ENCODE measurements at regions not wholly inside any gene's neighbourhood (a gene's known extent, or its start where the extent isn't known, plus 50 kb on each side); places are given as distances from the start of the nearest gene placed in this dataset.

DNA sequence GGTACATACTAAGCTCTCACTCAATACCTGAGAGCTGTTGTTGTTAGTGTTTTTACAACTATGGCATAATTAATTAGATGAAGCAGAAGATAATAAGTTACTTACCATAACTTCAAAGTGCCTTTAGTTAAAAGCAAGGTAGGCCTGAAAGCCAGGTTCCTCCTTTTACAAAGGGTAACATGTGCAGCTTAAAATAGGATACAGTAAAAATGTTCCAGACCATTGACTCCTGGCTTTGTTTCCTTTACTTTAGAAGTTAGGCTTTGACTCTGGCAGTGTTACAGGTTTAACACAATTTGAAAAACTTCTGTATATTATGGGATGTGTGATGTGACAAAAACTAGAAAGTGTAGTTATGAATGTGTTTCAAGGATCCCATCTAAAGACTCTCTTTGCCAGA lies 522.5 kb downstream of the EPM2A start:
- no peak for DNase-seq (ENCODE audit: low read depth, low spot score)

DNA sequence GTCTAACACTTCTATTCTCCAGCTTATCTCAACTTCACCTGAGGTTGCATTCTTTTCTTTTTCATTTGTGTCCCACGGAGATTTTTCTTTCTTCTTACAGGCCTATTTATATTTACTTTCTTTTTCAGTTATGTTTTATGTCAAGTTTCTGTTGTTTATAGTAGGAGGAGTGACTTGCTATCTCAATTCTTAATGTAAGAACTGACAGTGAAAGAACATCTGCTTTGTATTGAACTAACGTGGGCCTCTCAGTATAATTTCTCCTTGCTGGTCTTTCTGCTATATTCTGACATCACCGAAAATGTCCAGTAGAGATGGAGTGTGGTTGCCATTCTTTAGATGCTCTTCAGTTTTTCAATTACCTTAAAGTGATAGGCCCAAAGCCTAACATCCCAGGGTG lies 521.7 kb downstream of the EPM2A start:
- DNase-seq (ENCODE audit: low read depth, low spot score), result no peak

- DNase-seq (ENCODE audit: low read depth, low spot score), result no peak
Observed at GRCh38 chr6:145214570-145214969, 520.8 kb downstream of the EPM2A start.

GRCh38 chr6:145224450-145224849 lies 510.9 kb downstream of the EPM2A start:
- DNase-seq (ENCODE audit: low read depth, low spot score), result no peak

DNA sequence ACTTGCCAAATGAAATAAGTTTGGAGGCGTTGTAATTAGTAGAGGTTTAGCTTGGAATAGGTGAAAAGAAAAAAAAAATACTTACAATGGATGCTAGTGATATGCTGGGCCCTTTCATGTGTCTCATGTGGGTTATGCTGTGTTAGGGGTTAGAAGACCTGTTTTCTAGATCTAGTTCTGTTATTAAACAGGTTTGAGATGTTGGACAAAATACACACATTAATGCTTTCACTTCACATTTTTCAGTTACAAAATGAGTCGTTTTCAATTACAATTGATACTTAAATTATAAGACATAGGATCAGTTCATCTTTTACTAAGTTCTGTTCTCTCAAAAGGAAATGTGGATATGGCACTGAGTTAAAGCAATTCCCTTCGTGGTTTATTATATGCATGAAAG lies 509.8 kb downstream of the EPM2A start:
- no peak for DNase-seq (ENCODE audit: low read depth, low spot score)

- DNase-seq (ENCODE audit: low read depth, low spot score), result no peak
Observed at GRCh38 chr6:145227593-145227992, 507.7 kb downstream of the EPM2A start.

DNA sequence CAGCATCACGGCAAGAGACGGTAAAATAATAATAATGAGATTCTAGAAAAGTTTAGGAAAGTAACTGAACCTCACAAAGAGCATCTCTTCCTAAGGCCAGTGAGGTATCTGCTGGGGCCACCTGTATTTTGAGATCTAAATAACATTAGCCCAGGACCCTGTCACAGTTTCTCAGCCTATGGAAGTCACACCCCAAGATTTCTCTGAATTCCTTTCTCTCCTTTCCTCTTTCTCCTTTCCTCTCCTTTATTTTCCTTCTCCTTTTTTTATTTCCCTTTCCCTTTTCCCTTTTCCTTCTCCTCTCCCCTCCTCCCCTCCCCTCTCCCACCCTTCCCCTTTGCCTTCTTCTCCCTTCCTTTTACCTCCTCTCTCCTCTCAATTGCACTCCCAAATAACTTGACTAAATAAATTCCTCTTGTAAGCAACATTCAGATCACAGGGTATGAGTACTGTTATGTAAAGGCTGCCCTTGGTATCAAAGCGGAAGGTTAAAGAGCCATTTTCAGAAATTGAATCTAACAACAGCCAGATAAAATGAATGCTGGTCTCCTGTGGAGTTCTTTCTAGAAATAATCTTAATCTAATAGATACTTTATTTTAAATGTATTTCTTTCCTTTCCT lies 506.2 kb downstream of the EPM2A start:
- DNase-seq (ENCODE audit: low read depth, low spot score), result no peak

DNA sequence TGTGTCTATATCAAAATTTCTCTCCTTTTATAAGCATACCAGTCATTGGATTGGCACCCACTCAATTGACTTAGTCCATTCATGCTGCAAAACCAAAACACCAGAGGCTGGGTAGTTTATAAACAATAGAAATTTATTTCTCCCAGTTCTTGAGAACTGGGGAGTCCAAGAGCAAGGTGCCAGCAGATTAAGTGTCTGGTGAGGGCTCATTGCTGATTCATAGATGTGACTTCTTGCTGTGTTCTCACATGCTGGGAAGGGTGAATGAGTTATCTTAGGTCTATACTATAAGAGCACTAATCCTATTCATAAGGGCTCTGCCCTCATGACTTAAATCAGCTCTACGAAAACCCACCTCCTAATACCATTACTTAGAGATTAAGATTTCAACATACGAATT lies 501.4 kb downstream of the EPM2A start:
- DNase-seq (ENCODE audit: low read depth, low spot score), result no peak

DNA sequence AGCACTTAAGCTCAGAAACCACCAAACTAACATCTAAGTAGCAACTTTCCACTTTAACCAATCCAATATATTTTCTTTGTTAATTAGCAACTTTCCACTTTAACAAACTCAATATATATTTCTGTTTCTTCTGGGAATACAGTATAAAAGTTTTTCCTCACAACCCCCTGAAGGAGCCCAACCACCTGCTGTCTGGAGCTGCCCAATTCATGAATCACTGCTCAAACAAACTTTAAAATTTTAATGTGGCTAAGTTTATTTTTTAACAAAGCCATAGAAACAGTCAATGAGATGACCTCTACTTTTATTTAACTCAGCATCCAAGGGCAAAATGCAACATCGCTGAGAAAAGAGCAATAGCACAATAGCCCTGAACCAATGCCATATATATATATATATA lies 500.1 kb downstream of the EPM2A start:
- no peak for DNase-seq (ENCODE audit: low read depth, low spot score)

DNA sequence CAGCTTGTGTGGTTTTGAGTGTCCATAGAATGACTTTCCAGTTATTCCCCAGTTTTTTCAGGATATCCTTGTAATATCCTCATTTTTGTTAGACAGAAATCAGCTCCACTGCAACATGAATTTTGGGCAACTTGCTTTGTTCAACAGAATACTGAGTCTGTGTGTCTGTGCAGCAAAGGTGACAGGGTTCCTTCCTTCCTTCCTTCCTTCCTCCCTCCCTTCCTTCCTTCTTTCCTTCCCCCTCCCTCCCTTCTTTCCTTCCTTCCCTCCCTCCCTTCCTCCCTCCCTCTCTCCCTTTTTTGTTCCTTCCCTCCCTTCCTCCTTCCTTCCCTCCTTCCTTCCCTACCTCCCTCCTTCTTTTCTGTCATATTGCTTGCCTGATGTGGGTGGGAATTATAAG lies 496.5 kb downstream of the EPM2A start:
- no peak for DNase-seq (ENCODE audit: low read depth, low spot score)

- no peak for DNase-seq (ENCODE audit: low read depth, low spot score)
Observed at GRCh38 chr6:145241039-145241438, 494.3 kb downstream of the EPM2A start.

DNA sequence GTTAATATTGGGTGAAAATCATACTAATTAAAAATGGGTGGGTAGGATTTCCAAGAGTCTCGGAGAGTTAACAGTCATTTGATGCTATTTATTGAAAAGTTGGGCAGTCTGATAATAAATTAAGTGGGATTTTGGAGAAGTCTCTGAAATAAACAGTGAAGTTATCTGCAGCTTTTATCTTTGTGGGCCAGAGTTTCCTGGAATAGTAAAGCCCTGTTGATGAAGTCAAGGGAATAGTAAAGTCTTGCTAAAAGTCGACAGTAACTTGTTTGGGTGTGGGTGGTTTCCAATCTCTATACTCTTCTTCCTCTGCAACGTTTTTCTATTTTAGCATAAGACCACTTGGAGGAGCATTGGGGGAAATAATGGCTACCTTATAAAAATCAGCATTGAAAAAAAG lies 493.6 kb downstream of the EPM2A start:
- DNase-seq (ENCODE audit: low read depth, low spot score), result no peak

DNA sequence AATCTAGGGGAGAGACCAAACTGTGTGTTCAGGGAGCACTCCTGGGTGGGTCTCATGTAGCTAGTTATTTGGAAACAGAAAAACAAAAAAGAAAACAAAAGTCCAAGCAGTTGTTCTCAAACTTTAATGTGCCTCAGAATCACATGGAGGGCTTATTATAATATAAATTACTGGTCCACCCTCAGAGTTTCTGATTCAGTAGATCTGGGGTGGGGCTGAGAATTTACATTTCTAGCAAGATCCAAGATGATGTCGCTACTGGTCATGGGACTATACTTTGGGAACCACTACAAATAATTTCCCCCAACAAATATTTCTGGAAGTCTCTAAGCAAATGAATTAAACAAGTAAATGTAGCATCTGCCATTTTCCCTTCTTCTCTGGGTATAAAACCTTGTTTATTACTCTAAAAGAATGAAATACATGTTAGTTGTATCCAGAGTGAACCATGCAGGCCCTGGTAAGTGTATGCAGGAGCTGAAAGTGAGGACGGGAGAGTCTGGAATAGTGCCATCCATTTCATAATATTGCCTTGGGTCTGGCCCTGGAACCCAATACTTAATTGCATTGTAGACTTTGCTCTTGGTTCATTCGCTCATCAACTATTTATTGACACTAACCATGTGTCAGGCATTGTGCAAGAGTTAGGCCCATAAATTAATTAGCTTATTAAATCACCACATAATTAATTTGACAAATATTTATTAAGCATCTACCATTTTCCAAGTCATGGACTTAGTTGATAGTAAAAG lies 490.8 kb downstream of the EPM2A start:
- DNase-seq (ENCODE audit: low read depth, low spot score), result no peak

DNA sequence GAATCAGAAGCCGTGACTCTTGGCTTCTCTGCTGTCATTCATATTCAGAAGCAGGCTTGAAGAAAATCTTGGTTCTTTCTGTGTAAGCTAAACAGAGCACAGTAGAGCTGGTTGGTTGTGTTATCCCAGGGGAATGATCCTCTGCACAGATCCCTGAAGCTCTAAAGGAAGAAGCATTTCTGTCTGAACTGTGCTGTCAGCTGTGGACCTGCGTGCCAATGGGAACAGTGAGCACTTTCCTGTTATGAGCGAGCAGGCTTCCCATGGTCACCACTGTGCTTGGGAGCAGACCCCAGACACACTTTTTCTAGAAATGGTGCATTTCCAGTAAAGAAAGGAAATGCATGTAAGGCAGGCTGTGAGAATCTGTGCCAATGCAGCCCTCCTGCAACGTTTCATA lies 490.2 kb downstream of the EPM2A start:
- no peak for DNase-seq (ENCODE audit: low read depth, low spot score)

DNA sequence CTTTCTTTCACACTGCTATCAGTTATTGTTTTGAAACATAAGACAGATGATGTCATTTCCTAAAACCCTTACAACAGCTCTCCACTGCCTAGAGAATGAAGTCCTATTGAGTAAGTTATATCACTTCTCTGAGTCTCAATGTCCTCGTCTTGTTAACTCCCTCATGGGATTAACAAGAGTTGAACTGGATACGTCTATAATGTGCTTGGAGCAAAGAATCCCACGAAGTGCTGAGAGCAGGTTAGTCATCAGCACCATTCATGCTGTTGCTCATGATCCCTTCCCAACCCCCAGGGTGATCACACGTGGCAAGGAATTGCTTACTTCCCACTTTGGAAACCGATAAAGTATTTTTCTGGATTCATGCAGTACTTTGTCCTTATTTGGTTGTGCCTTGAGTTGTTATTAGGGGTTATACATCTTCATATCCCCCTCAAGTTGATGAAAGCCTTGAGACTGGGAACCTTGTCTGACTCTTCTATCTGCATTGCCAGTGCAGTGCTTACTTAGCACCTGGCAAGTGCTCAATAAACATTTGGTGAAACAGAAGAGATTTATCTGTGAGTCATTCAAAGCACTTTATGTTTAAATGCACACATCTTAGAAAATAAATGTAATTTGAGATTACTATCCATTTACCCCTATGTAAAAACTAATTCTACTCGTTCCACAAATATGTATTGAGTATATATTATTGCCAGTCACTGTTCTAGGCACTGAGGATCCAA lies 487.5 kb downstream of the EPM2A start:
- no peak for DNase-seq (ENCODE audit: low read depth, low spot score)

- DNase-seq (ENCODE audit: low read depth, low spot score), result no peak
Observed at GRCh38 chr6:145250436-145250835, 484.9 kb downstream of the EPM2A start.

- no peak for DNase-seq (ENCODE audit: low read depth, low spot score)
Observed at GRCh38 chr6:145252737-145253136, 482.6 kb downstream of the EPM2A start.

DNA sequence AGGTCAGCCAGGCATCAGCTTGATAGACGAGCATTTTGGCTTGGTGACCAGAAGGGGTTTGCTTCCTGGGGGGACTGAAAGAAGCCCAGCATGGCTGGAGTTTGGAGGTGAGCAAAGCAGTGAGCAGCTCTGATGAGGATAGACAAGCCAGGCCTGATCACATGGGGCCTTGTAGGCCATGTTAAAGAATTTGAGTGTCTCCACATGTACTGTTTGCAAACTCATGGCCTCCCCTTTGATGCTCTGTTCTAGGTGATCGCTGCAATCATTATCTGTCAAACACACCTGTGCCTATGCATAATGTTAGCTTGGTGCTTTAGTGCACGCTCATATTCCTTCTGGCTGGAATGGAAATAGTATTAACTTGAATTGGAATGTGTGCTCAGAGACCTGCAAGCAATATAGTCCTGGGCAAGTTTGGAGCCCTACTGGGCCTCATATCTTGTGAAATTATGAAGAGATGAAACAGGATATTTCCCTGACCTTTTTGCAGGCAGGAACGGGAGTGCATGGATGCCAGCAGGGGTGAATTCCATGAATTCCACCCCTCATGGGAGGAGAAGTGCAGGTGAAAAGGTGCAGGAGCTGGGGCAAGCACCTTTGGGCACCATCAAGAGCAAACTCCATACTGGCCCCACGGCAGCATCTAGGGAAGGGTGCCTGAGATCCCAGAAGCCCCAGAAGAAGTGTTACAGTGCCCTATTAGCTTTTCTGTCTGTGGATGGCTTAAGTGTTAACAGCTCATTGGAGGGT lies 480.5 kb downstream of the EPM2A start:
- no peak for DNase-seq (ENCODE audit: low read depth, low spot score)

DNA sequence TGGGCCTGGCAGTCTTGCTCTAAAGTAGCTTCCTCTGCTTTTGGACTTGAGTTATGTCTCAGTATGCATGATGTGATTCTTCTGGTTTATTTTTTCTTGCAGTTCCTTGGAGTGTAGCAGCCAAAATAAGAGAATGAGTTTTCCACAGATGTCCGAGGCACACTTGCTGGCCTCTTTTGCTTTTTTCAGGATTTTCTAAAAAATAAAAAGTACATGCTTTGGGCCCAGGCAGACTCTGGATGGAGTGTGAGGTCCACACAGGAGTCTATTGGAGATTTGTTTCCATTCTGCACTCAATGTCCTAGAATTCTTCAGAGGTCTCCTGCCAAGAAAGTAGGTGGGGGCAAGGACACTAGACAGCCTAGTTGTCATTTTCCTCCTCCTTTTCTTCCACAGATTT lies 477.6 kb downstream of the EPM2A start:
- DNase-seq (ENCODE audit: low read depth, low spot score), result no peak

DNA sequence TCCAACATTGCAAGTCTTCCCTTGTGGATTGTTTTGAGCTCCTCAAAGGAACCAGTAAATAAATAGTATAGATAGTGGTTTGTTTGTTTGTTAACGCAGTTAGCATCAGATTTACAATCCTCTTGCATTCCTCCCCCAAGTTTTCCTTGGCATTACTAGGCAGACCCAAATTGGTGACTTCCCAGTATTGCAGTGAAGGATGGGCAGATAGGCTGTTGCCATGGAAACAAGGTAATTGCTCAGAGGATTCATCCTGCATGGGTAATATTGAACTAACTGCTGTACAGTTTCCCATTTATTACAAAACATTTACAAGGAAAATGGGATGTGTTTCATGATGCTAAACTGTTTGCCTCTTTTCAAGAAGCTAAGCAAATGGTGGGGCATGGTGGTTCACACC lies 477.2 kb downstream of the EPM2A start:
- no peak for DNase-seq (ENCODE audit: low read depth, low spot score)

DNA sequence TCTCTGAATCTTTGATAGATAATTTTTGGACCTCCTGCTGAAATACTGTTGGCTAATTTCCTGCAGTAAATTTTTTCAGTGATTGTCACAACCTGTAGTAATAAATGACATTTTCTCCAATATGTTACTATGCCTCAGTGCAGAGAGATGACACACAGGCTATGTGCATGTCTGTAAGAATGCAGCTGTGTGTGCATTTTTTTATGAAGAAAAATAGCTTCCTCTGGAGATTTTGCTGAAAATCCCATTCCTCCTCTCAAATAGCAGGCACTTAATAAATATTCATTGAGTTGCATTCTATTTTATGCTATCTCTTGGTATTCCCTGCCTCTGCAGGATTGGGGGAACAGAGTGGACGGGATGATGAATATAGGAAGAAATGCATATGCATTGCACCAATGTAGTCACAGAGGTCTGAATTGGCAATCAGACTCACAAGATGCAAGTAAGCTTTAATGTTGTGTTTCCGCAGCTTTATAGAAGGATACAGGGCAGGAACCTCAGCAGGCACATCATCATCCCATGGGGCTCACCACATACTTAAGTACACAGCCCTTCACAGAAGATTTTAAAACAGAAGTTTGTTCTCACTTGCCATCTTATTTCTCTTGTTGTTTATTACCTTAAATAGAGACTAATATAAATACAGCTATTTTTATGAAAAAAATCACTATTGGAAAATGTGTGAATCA lies 474.7 kb downstream of the EPM2A start:
- DNase-seq (ENCODE audit: low read depth, low spot score), result no peak
